Sigmoid colon (tissue), 6 donors: ENCODE measurements at regions not wholly inside any gene's neighbourhood (a gene's known extent, or its start where the extent isn't known, plus 50 kb on each side); places are given as distances from the start of the nearest gene placed in this dataset.

Experiments
- DNase-seq: peaks from one replicate; pipeline ENCODE4 v3.0.0-alpha.2; 2019
- H3K27ac ChIP-seq, 4 donors: fragments of 200-600 bp; sonication (generic); one replicate each; pipeline ENCODE4 v1.5.1; 2016 to 2019; ENCODE audit warnings: mild to moderate bottlenecking in 1 of 4
- H3K27me3 ChIP-seq, 3 donors: fragments of 200-600 bp; sonication (generic); one replicate each; pipeline ENCODE4 v1.5.1; 2019; ENCODE audit warnings: mild to moderate bottlenecking in 1 of 3
- H3K36me3 ChIP-seq, 4 donors: fragments of 200-600 bp; sonication (generic); one replicate each; pipeline ENCODE4 v1.5.1; 2016 to 2019
- H3K4me1 ChIP-seq, 4 donors: fragments of 200-600 bp; sonication (generic); one replicate each; pipeline ENCODE4 v1.5.1; 2017 to 2019
- H3K4me3 ChIP-seq, 4 donors: fragments of 200-600 bp; sonication (generic); one replicate each; pipeline ENCODE4 v1.5.1; 2017 to 2019; ENCODE audit warnings: mild to moderate bottlenecking in 2 of 4, moderate library complexity in 1 of 4
- H3K9me3 ChIP-seq, 4 donors: fragments of 200-600 bp in 3 of 4; sonication (generic) in 3 of 4; one replicate each; pipeline versions ENCODE4 v1.5.1 to v1.6.1; 2013 to 2019
- CTCF ChIP-seq, 4 experiments: fragments of 450-650 bp in 3 of 4; fragments of 200-600 bp in 1 of 4; IDR thresholded peaks; one replicate each; pipeline ENCODE4 v1.5.1; 2016 to 2019; ENCODE audit warnings: antibody characterized with exemption in 4 of 4, mild to moderate bottlenecking in 3 of 4, moderate library complexity in 2 of 4
- EP300 ChIP-seq, 4 donors: sonication (generic); formaldehyde crosslinking; IDR thresholded peaks; one replicate each; pipeline ENCODE4 v1.6.1; 2017; ENCODE audit warnings: antibody characterized with exemption in 4 of 4
- POLR2A ChIP-seq, 2 donors: fragments of 450-650 bp; IDR thresholded peaks; one replicate each; pipeline ENCODE4 v1.6.1; 2016; ENCODE audit warnings: antibody characterized with exemption in 2 of 2, mild to moderate bottlenecking in 2 of 2, moderate library complexity in 2 of 2
- POLR2AphosphoS5 ChIP-seq, 4 donors: sonication (generic); formaldehyde crosslinking; IDR thresholded peaks; one replicate each; pipeline ENCODE4 v1.6.1; 2017; ENCODE audit warnings: antibody characterized with exemption in 4 of 4
- WGBS, 2 donors: extraction: QIAGEN DNeasy Blood & Tissue Kit; methylation state at CpG; one replicate each; pipeline ENCODE4 v1.1.7; 2013; 5-methylcytosine and 5-hydroxymethylcytosine counted together
- intact Hi-C: fragments of 100-400 bp; cut with DNase I; formaldehyde crosslinking; loops from one replicate; pipeline ENCODE4 v1.15.1; 2023
- donor health status: healthy with polysubstance abuse.
- donor health status: healthy.

- intact Hi-C loops, result no loop called here
- Histone ChIP-seq H3K9me3 (no peaks in the 10 kb centered on the region), H3K36me3 (no peaks in the 10 kb centered on the region), H3K27ac (no peak overlapping the region), H3K4me1 (no peaks in the 10 kb centered on the region), H3K27me3 (no peaks in the 10 kb centered on the region), H3K4me3 (no peak overlapping the region)
- DNase-seq, result peak; percentile 4
- 78 to 85% methylated on average over 27 of the region's 27 CpGs for WGBS, 2 donors
- no peak for TF ChIP-seq POLR2A (IDR thresholded peaks at IDR 0.05)
- no peak for TF ChIP-seq POLR2AphosphoS5 (IDR thresholded peaks at IDR 0.05)
- no peak for TF ChIP-seq CTCF (IDR thresholded peaks at IDR 0.05)
- no peak for TF ChIP-seq EP300 (IDR thresholded peaks at IDR 0.05)
These were observed 166.3 kb downstream of the KIF26A start for GRCh38 chr14:104304451-104305351.

GRCh38 chr14:104305511-104306449 lies 167.4 kb downstream of the KIF26A start:
- H3K9me3 ChIP-seq, result no peaks in the 10 kb centered on the region
- no peak overlapping the region for H3K4me3 ChIP-seq
- no peaks in the 10 kb centered on the region for H3K27me3 ChIP-seq
- TF ChIP-seq CTCF (IDR thresholded peaks at IDR 0.05) (no peak), POLR2A (IDR thresholded peaks at IDR 0.05) (no peak), POLR2AphosphoS5 (IDR thresholded peaks at IDR 0.05) (no peak), EP300 (IDR thresholded peaks at IDR 0.05) (no peak)
- WGBS, 2 donors, result 84 to 90% methylated on average over 29 of the region's 29 CpGs
- H3K36me3 ChIP-seq, result no peaks in the 10 kb centered on the region
- no peaks in the 10 kb centered on the region for H3K4me1 ChIP-seq
- no peak overlapping the region for H3K27ac ChIP-seq
- peak; percentile 56 for DNase-seq
- intact Hi-C loops, result no loop called here

GRCh38 chr14:104306450-104307040 lies 168.2 kb downstream of the KIF26A start:
- WGBS, 2 donors, result 81 to 87% methylated on average over 17 of the region's 17 CpGs
- TF ChIP-seq EP300 (IDR thresholded peaks at IDR 0.05) (no peak), POLR2AphosphoS5 (IDR thresholded peaks at IDR 0.05) (no peak), CTCF (IDR thresholded peaks at IDR 0.05) (no peak), POLR2A (IDR thresholded peaks at IDR 0.05) (no peak)
- Histone ChIP-seq H3K4me1 (no peaks in the 10 kb centered on the region), H3K27me3 (no peaks in the 10 kb centered on the region), H3K36me3 (no peaks in the 10 kb centered on the region), H3K4me3 (no peak overlapping the region), H3K27ac (no peak overlapping the region), H3K9me3 (peaks cover 0 to 4% (median 0%) of the 10 kb centered on the region in 4 donors)
- intact Hi-C loops, result no loop called here
- peak; percentile 49 for DNase-seq

- TF ChIP-seq POLR2A (IDR thresholded peaks at IDR 0.05) (no peak), POLR2AphosphoS5 (IDR thresholded peaks at IDR 0.05) (no peak), CTCF (IDR thresholded peaks at IDR 0.05) (no peak), EP300 (IDR thresholded peaks at IDR 0.05) (no peak)
- intact Hi-C loops, result no loop called here
- Histone ChIP-seq H3K9me3 (peaks cover 0 to 4% (median 0%) of the 10 kb centered on the region in 4 donors), H3K4me1 (no peaks in the 10 kb centered on the region), H3K36me3 (no peaks in the 10 kb centered on the region), H3K27me3 (no peaks in the 10 kb centered on the region), H3K27ac (no peak overlapping the region), H3K4me3 (no peak overlapping the region)
- peak; percentile 38 for DNase-seq
- 89 to 91% methylated on average over 7 of the region's 7 CpGs for WGBS, 2 donors
These were observed 168.8 kb downstream of the KIF26A start for GRCh38 chr14:104307246-104307626.
